H1 (cell line): ENCODE measurements at regions not wholly inside any gene's neighbourhood (a gene's known extent, or its start where the extent isn't known, plus 50 kb on each side); places are given as distances from the start of the nearest gene placed in this dataset.

Experiments used
- CTCF ChIA-PET: fragments of 300-600 bp; sonication (Branson Sonifier 250); formaldehyde crosslinking; loops from one replicate; lab custom pipeline; 2021; ENCODE audit not compliant: partially characterized antibody; lab: Charles Lee
- POLR2A ChIA-PET: fragments of 300-600 bp; sonication (Branson Sonifier 250); formaldehyde crosslinking; loops from one replicate; lab custom pipeline; 2021; ENCODE audit warnings: inconsistent platforms; ENCODE audit not compliant: partially characterized antibody; lab: Charles Lee
- DNase-seq, 2 experiments: peaks; one replicate each; pipeline versions ENCODE4 v3.0.0 to v3.0.0-alpha.2; 2010 to 2022; ENCODE audit warnings: low spot score in 2 of 2, low read depth in 1 of 2, mixed read lengths in 1 of 2
- FAIRE-seq: peaks from 2 replicates; lab custom pipeline; 2011; peaks lifted over from hg19 to GRCh38; lab: Jason Lieb, UNC
- H2AFZ ChIP-seq: 2 replicates; pipeline ENCODE4 v1.8.1; 2012; ENCODE audit warnings: low read length, inconsistent platforms
- H2AK5ac ChIP-seq: 2 replicates; pipeline ENCODE4 v1.6.1; 2013; ENCODE audit warnings: low read depth, low read length
- H2BK120ac ChIP-seq: replicated peaks from 2 replicates; pipeline ENCODE3; 2013; ENCODE audit warnings: low read depth, low read length, inconsistent platforms
- H2BK12ac ChIP-seq: 2 replicates; pipeline ENCODE4 v1.6.1; 2013; ENCODE audit warnings: low read depth, low read length
- H2BK15ac ChIP-seq: 2 replicates; pipeline ENCODE4 v1.6.1; 2013; ENCODE audit warnings: low read length
- H2BK20ac ChIP-seq: 2 replicates; pipeline ENCODE4 v1.6.1; 2013; ENCODE audit warnings: low read length
- H2BK5ac ChIP-seq: 2 replicates; pipeline ENCODE4 v1.6.1; 2013; ENCODE audit warnings: low read depth, low read length
- H3K14ac ChIP-seq: 2 replicates; pipeline ENCODE4 v1.6.1; 2013; ENCODE audit warnings: inconsistent platforms; ENCODE audit not compliant: insufficient read length
- H3K18ac ChIP-seq: 2 replicates; pipeline ENCODE4 v1.6.1; 2013; ENCODE audit warnings: low read length; ENCODE audit errors: extremely low read depth
- H3K23ac ChIP-seq: 2 replicates; pipeline ENCODE4 v1.6.1; 2013; ENCODE audit warnings: inconsistent platforms; ENCODE audit not compliant: insufficient read length
- H3K23me2 ChIP-seq: 2 replicates; pipeline ENCODE4 v1.6.1; 2013; ENCODE audit warnings: low read depth, low read length
- H3K27ac ChIP-seq: 2 replicates; pipeline ENCODE4 v1.6.1; 2011; ENCODE audit warnings: low read depth, low read length, inconsistent platforms
- H3K27me3 ChIP-seq, 4 experiments: replicated peaks in 1 of 4; 1 replicate in 1 of 4; 2 replicates in 3 of 4; pipeline versions ENCODE4 v1.6.1 to v1.8.1; 2011 to 2013; ENCODE audit warnings: low read length in 3 of 4, mild to moderate bottlenecking in 3 of 4, inconsistent platforms in 2 of 4, mixed read lengths in 2 of 4, moderate library complexity in 1 of 4; ENCODE audit not compliant: control insufficient read depth in 3 of 4, insufficient read depth in 3 of 4; ENCODE audit errors: extremely low read depth in 1 of 4
- H3K36me3 ChIP-seq, 4 experiments: 2 replicates each; pipeline versions ENCODE4 v1.6.1 to v1.8.1; 2011 to 2013; ENCODE audit warnings: mild to moderate bottlenecking in 4 of 4, low read length in 3 of 4, moderate library complexity in 2 of 4, control low read depth in 1 of 4, inconsistent platforms in 1 of 4; ENCODE audit not compliant: insufficient read depth in 4 of 4, control insufficient read depth in 2 of 4
- H3K4ac ChIP-seq: replicated peaks from 2 replicates; pipeline ENCODE3; 2013; ENCODE audit warnings: low read length, low read depth, mixed read lengths, inconsistent platforms; ENCODE audit not compliant: insufficient read length
- H3K4me1 ChIP-seq, 4 experiments: replicated peaks in 1 of 4; 1 replicate in 1 of 4; 2 replicates in 3 of 4; pipeline versions ENCODE4 v1.6.1 to v1.8.1; 2011 to 2013; ENCODE audit warnings: low read length in 3 of 4, inconsistent platforms in 2 of 4, mixed read lengths in 1 of 4; ENCODE audit not compliant: insufficient read depth in 4 of 4, control insufficient read depth in 3 of 4
- H3K4me2 ChIP-seq, 2 experiments: 2 replicates each; pipeline versions ENCODE4 v1.6.1 to v1.8.1; 2011 to 2013; ENCODE audit warnings: low read depth in 2 of 2, low read length in 2 of 2, control low read depth in 1 of 2, inconsistent platforms in 1 of 2, mild to moderate bottlenecking in 1 of 2; ENCODE audit not compliant: insufficient read depth in 1 of 2
- H3K4me3 ChIP-seq, 4 experiments: fragments of 200-600, 300-600 bp in 1 of 4; sonication (generic), shearing (Covaris generic), sonication (Bioruptor Twin) in 1 of 4; 2 replicates each; pipeline versions ENCODE4 v1.5.1 to v1.8.1; 2011 to 2016; ENCODE audit warnings: low read length in 4 of 4, low read depth in 3 of 4, control low read depth in 2 of 4, inconsistent platforms in 2 of 4, mild to moderate bottlenecking in 2 of 4, mixed read lengths in 1 of 4, moderate library complexity in 1 of 4; ENCODE audit not compliant: insufficient read depth in 2 of 4; ENCODE audit errors: extremely low read depth in 1 of 4
- H3K56ac ChIP-seq: replicated peaks from 2 replicates; pipeline ENCODE3; 2013; ENCODE audit warnings: low read depth, mild to moderate bottlenecking, mixed read lengths, low read length, inconsistent platforms; ENCODE audit not compliant: insufficient read length
- H3K79me1 ChIP-seq: 2 replicates; pipeline ENCODE4 v1.6.1; 2013; ENCODE audit warnings: low read depth, low read length, control low read depth
- H3K79me2 ChIP-seq, 2 experiments: 2 replicates each; pipeline versions ENCODE4 v1.6.1 to v1.8.1; 2012 to 2013; ENCODE audit warnings: low read length in 2 of 2, mild to moderate bottlenecking in 2 of 2, inconsistent platforms in 1 of 2; ENCODE audit not compliant: insufficient read depth in 2 of 2, control insufficient read depth in 1 of 2
- H3K9ac ChIP-seq, 4 experiments: replicated peaks in 1 of 4; 1 replicate in 1 of 4; 2 replicates in 3 of 4; pipeline versions ENCODE4 v1.6.1 to v1.8.1; 2011 to 2013; ENCODE audit warnings: low read depth in 3 of 4, low read length in 3 of 4, control low read depth in 2 of 4, mild to moderate bottlenecking in 2 of 4, moderate library complexity in 2 of 4, inconsistent platforms in 1 of 4; ENCODE audit errors: extremely low read depth in 1 of 4
- H3K9me3 ChIP-seq, 2 experiments: 2 replicates each; pipeline versions ENCODE4 v1.6.1 to v1.8.1; 2012 to 2013; ENCODE audit warnings: mild to moderate bottlenecking in 2 of 2, moderate library complexity in 2 of 2, control low read depth in 1 of 2, inconsistent platforms in 1 of 2, low read depth in 1 of 2, low read length in 1 of 2, mixed read lengths in 1 of 2; ENCODE audit not compliant: insufficient read depth in 2 of 2
- H4K20me1 ChIP-seq, 2 experiments: replicated peaks in 1 of 2; 2 replicates each; pipeline versions ENCODE3 to v1.8.1; 2011 to 2013; ENCODE audit warnings: inconsistent platforms in 2 of 2, low read length in 2 of 2, mild to moderate bottlenecking in 1 of 2; ENCODE audit not compliant: insufficient read depth in 2 of 2, control insufficient read depth in 1 of 2
- H4K5ac ChIP-seq: 2 replicates; pipeline ENCODE4 v1.6.1; 2013; ENCODE audit warnings: low read length, low read depth, mixed read lengths, inconsistent platforms; ENCODE audit not compliant: insufficient read length
- H4K8ac ChIP-seq: 2 replicates; pipeline ENCODE4 v1.8.0; 2013; ENCODE audit warnings: mild to moderate bottlenecking, moderate library complexity, low read length, inconsistent platforms; ENCODE audit not compliant: insufficient read depth; ENCODE audit errors: extremely low read depth
- H4K91ac ChIP-seq: replicated peaks from 2 replicates; pipeline ENCODE3; 2013; ENCODE audit warnings: low read length, mixed read lengths, inconsistent platforms; ENCODE audit not compliant: insufficient read length
- CBX5 ChIP-seq: fragments of 300-800, 300-1000 bp; sonication (generic); IDR thresholded peaks from 2 replicates; pipeline ENCODE4 v1.7.1; 2016; ENCODE audit warnings: antibody characterized with exemption, low read length, low read depth
- CEBPB ChIP-seq: IDR thresholded peaks from 2 replicates; pipeline ENCODE4 v1.6.1; 2012; ENCODE audit warnings: low read depth, low read length
- EP300 ChIP-seq, 2 experiments: IDR thresholded peaks; 1 replicate in 1 of 2; 2 replicates in 1 of 2; pipeline ENCODE4 v1.6.1; 2011 to 2012; ENCODE audit warnings: low read depth in 2 of 2, low read length in 2 of 2, mild to moderate bottlenecking in 2 of 2, borderline replicate concordance in 1 of 2, inconsistent platforms in 1 of 2, moderate library complexity in 1 of 2
- HDAC2 ChIP-seq, 2 experiments: fragments of 300-600 bp in 1 of 2; sonication (generic) in 1 of 2; IDR thresholded peaks; 2 replicates each; pipeline ENCODE4 v1.6.1; 2011 to 2012; ENCODE audit warnings: low read depth in 2 of 2, low read length in 2 of 2, mild to moderate bottlenecking in 2 of 2, moderate library complexity in 2 of 2, borderline replicate concordance in 1 of 2, inconsistent platforms in 1 of 2
- POLR2AphosphoS5 ChIP-seq: IDR thresholded peaks from 2 replicates; pipeline ENCODE4 v1.6.1; 2011; ENCODE audit warnings: low read depth, low read length
- RBBP5 ChIP-seq: IDR thresholded peaks from 2 replicates; pipeline ENCODE4 v1.7.1; 2012; ENCODE audit warnings: low read depth, mild to moderate bottlenecking, inconsistent platforms, low read length, moderate library complexity, borderline replicate concordance
- SAP30 ChIP-seq: fragments of 300-600 bp; sonication (generic); IDR thresholded peaks from 2 replicates; pipeline ENCODE4 v1.7.1; 2012; ENCODE audit warnings: low read length, moderate library complexity, mild to moderate bottlenecking, inconsistent platforms; ENCODE audit not compliant: insufficient read depth, insufficient replicate concordance
- SIN3A ChIP-seq, 2 experiments: IDR thresholded peaks in 1 of 2; conservative IDR thresholded peaks in 1 of 2; 2 replicates each; pipeline ENCODE4 v1.6.1; 2011 to 2012; ENCODE audit warnings: low read length in 2 of 2, improper control_type of control experiment in 1 of 2, low read depth in 1 of 2, mild to moderate bottlenecking in 1 of 2
- SUZ12 ChIP-seq: fragments of 200-600 bp; sonication (generic); IDR thresholded peaks from 2 replicates; pipeline ENCODE4 v1.6.1; 2012; ENCODE audit warnings: mild to moderate bottlenecking, inconsistent platforms, low read length, moderate library complexity, mixed read lengths

DNA sequence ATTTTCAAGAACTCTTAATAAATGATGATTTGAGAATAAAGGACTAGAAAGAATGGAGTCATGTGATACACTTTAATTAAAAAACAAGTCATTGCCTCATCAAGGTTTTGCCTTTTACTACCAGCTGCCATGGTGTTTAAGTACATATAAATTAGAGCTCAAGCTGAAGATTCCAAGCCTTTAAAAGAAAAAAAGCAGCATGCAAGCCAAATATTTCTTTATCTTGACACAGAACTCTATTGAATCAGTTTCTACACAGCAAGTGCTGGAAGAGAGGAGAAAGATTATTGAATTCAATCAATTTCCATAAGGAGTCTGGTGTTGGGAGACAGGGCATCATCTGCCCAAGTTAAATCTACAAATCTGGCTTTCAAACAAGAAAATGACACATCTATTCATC lies 347.9 kb downstream of the WDR11 start:
- no peak overlapping the region for H3K56ac ChIP-seq
- H3K79me1 ChIP-seq, result no peaks in the 10 kb centered on the region
- TF ChIP-seq HDAC2 (IDR thresholded peaks at IDR 0.05; ENCODE audit: borderline replicate concordance in 1 of 2, low read depth in 2 of 2, low read length in 2 of 2), result no peak
- no peak for TF ChIP-seq SUZ12
- TF ChIP-seq CBX5, result no peak
- TF ChIP-seq POLR2AphosphoS5, result no peak
- TF ChIP-seq CEBPB, result no peak
- TF ChIP-seq EP300 (IDR thresholded peaks at IDR 0.05; ENCODE audit: borderline replicate concordance in 1 of 2, low read depth in 2 of 2, low read length in 2 of 2), result no peak
- no peak for TF ChIP-seq RBBP5
- no peak for TF ChIP-seq SIN3A (conservative IDR thresholded peaks at IDR 0.05 in 1 of 2, IDR thresholded peaks at IDR 0.05 in 1 of 2; ENCODE audit: low read depth in 1 of 2, low read length in 2 of 2)
- no peak for TF ChIP-seq SAP30
- no peak for FAIRE-seq
- no peak overlapping the region for H3K14ac ChIP-seq
- no peak overlapping the region for H2BK20ac ChIP-seq
- no peak overlapping the region for H4K91ac ChIP-seq
- no peak overlapping the region for H2BK120ac ChIP-seq
- no peak overlapping the region for H2BK12ac ChIP-seq
- H2AK5ac ChIP-seq, result no peak overlapping the region
- H2AFZ ChIP-seq, result no peak overlapping the region
- no peaks in the 10 kb centered on the region for H3K23me2 ChIP-seq
- ChIA-PET POLR2A (no interaction called here), CTCF (no interaction called here)
- H4K5ac ChIP-seq, result no peak overlapping the region
- H3K27ac ChIP-seq, result no peak overlapping the region
- no peak overlapping the region for H3K4me2 ChIP-seq
- H3K4me3 ChIP-seq, result no peak overlapping the region
- no peaks in the 10 kb centered on the region for H3K4me1 ChIP-seq
- H3K23ac ChIP-seq, result no peak overlapping the region
- no peak overlapping the region for H4K8ac ChIP-seq
- no peak overlapping the region for H3K18ac ChIP-seq
- H3K36me3 ChIP-seq, result no peaks in the 10 kb centered on the region
- no peaks in the 10 kb centered on the region for H3K79me2 ChIP-seq
- no peak for DNase-seq
- H2BK15ac ChIP-seq, result no peak overlapping the region
- H3K4ac ChIP-seq, result no peak overlapping the region
- H3K9ac ChIP-seq, result no peak overlapping the region
- H4K20me1 ChIP-seq, result no peaks in the 10 kb centered on the region
- no peaks in the 10 kb centered on the region for H3K9me3 ChIP-seq
- H2BK5ac ChIP-seq, result no peak overlapping the region
- H3K27me3 ChIP-seq, result no peaks in the 10 kb centered on the region
